Activated CD4-positive, CD25-positive, alpha-beta regulatory T cell (primary cell): ENCODE measurements at regions not wholly inside any gene's neighbourhood (a gene's known extent, or its start where the extent isn't known, plus 50 kb on each side); places are given as distances from the start of the nearest gene placed in this dataset.
A peak's percentile ranks its signal among the peaks of the same experiment; 100 is the strongest.
"Not testable (repeated sequence)": the region's sequence is repeated elsewhere in the genome, so short reads cannot be mapped to it uniquely, and the experiment has no call there.

Experiments used
- DNase-seq, 4 experiments: peaks; one replicate each; lab custom pipeline; 2025; lab: John Stamatoyannopoulos, UW

- no peak for DNase-seq
Observed at GRCh38 chr10:30732671-30733070, 103.1 kb upstream of the LYZL2 start.

DNA sequence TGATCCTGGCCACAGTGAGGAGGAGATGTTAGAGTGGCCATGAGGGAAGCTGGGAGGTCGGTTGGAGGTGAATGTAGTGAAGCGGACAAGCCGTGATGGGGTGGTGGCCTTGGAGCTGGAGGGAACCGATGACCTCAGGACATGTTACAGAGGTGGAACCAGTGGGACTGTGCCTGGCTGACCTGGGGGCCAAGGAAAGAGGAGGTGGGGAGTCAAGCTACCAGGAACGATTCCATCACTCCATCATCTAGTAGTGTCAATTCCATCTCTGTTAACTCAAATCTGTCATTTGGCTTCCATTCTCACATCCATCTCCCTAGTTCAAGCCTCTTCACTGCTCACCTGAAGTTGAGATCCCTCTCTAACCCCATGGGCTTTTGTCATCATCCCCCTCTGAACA, 102.4 kb upstream of the LYZL2 start:
- DNase-seq: no peak

DNA sequence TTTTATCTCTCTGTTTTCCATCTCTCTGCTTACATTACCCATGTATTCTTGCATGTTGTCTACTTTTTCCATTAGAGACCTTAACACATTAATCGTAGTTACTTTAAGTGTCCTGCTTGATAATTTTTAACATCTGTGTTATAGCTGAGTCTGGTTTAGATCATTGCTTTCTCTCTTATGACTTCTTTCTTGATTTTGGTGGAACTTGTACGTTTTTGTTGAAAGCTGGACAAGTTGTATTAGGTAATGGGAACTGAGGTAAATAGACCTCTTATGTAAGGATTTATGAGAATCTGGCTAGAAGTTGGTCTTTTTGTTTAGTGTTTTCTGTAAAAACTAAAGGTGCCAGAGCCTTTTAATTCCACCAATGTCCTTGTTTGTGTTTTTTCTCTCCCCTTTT, 100.8 kb upstream of the LYZL2 start:
- no peak for DNase-seq

DNA sequence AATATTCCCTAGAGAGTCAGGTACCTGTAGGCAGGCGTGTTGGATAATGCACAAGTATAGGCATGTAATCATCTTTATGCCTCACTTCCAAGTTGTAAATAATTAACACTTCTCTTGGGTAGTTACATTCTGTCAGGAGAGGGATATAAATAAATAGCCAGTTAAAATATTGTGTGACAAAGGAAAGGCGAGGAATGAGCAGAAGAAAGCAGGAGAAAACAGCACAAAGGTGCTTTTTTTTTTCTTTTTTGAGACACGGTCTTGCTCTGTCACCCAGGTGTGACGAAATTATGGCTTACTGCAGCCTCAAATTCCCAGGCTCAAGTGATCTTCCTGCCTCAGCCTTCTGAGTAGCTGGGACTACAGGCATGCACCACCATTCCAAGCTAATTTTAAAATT, 99.2 kb upstream of the LYZL2 start:
- DNase-seq: no peak

GRCh38 chr10:30728127-30728526, 98.6 kb upstream of the LYZL2 start:
- DNase-seq: no peak

- no peak for DNase-seq
Observed at GRCh38 chr10:30727524-30727923, 98.0 kb upstream of the LYZL2 start.

DNA sequence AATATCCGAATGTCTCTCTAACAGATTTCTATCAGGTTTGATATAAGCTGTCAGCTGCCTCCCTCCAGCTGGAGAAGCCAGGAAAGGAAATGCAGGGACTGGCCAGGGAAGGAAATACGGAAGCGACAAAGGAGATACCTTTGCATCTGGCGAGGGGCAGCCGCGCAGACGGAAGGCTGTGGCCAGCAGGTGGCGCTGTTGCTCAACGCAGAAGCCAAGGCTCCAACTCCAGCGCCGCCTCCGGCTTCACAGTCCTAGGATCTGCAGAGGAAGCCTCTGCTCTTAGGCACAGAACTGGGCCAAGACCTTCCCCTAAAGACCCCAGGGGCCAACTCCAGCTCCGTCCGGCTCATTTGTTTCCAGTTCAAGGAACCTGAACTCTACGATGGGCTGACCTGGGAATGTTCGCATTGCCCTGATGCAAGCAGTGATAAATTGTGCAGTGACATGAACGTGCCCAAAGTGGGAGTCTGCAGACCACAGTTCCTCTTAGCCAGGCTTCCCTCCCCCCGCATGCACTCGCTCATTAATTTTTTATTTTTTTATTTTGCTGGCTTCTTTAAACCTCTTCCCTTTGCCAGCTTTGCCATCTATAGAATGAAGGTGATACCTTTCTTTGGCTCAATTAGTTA, 97.3 kb upstream of the LYZL2 start:
- peak; percentile 63 to 84 (median 64) for DNase-seq

- no peak for DNase-seq
Observed at GRCh38 chr10:30725661-30726060, 96.1 kb upstream of the LYZL2 start.

- DNase-seq: no peak
Observed at GRCh38 chr10:30724296-30724695, 94.7 kb upstream of the LYZL2 start.

- no peak for DNase-seq
Observed at GRCh38 chr10:30722956-30723620, 93.5 kb upstream of the LYZL2 start.

DNA sequence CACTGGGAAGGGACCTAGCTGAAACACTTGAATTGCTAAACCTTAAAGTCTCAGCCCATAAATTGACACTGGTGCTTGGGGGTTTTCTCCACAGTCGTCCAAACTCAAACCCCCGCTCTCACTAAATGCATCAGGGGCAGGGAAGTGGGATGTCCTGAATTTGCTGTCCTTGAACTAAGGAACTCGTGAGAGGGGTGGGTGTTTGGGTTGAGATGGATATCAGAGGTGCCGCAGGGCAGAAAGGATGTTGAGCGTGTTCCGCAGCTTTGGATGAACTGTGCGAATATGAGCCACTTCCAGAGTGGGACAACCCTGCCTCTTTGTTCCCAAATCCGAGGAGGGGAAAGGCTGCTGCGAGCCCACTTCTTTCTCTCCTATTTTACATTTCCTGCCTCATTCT, 90.3 kb upstream of the LYZL2 start:
- DNase-seq: no peak

DNA sequence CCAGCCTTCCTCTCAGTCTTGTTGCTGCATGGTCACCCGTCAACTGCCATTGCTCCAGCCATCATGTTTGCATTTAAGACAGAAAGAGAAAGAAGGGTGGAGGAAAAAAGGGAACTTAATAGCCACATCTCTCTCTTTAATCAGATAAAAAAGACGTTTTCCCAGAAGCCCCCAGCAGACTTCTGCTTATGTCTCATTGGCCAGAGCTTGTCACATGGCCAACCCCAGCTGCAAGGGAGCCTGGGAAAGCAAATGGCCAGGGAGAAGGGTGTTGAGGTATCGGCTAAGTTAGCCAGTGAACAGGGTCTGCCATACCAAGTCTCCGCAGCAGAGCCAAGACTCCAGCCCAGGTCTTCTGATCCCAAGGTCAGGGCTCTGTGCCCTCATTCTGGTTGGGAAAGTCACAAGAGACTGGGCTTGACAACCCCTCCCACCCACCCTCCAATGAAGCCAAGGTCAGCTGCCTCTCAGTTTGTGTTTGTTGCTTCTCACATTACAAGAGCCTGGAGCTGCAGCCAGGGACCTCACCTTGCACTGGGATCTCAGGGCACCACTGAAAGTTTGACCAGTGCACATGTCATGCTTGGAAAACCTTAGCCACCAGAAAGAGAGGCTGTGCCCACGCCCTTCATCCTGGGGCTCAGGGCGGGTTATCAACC, 80.3 kb upstream of the LYZL2 start:
- no peak for DNase-seq

DNA sequence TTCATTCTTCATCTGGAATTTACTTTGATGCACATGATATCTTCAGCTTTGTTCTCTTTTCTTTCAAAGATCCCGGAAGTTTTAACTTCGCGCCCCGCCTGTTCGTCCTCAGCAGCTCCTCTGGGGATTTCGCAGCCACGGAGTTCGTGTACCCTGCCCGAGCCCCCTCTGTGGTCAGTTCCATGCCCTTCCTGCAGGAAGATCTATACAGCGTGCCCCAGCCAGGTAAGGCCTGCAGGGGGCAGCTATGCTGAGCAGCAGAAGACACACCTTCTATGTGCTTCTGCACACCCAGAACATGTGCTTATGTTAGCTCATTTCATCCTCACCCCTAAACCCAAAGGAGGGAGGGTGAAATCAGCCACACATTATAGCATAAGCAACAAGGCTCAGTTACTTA, 79.7 kb upstream of the LYZL2 start:
- DNase-seq: no peak

- DNase-seq: no peak
Observed at GRCh38 chr10:30708234-30708633, 78.7 kb upstream of the LYZL2 start.

- not testable (repeated sequence) for DNase-seq
Observed at GRCh38 chr10:30706189-30706588, 76.6 kb upstream of the LYZL2 start.

DNA sequence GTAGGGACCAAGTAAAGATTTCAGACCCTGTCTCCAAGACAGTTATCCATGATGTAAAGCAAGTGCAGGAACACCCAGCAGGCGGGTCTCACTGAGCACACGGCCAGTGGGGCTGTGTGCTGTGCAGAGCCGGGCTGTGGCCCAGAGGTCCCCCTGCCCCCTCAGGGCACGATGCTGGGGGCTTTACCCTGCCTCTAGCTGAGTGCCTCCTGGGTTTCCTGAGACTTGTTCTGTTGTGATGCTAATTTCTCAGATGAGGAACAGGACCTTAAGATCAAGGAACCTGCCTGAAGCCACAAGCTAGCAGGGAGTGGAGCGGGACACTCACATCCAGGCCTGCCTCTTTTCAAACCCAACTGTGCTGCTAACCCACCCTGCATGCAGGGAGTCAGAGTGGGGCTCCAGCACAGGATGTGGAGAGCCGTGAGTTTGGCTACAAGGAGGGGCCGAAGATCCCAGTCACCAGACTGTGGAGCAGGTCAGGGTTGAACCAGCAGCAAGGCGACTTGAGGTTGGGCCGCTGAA, 76.1 kb upstream of the LYZL2 start:
- no peak for DNase-seq

- DNase-seq: no peak
Observed at GRCh38 chr10:30705101-30705624, 75.6 kb upstream of the LYZL2 start.

DNA sequence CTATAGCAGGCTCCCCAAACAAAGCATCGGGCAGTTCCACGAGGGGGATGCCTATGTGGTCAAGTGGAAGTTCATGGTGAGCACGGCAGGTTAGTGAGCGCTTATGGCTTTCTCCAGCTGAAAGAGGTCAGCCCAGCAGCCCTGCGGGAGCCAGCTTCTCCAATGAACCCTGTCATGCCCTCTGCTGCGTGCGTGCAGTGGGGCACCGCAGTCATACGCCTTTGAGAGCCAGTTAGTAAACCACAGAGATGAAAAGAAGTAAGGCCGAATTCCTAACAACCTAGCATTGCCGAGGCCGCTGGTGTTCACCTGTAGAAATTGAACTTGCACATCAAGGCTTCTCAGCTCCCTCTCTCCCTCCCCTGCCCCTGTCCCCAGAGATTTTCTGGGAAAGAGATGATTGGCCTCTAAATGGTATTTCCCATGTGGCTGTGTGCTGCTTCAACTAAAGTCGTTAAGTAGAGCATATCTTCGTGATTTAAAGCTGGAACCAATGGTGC, 75.1 kb upstream of the LYZL2 start:
- peak in 2 of 4 experiments; percentile 9 to 21 for DNase-seq

DNA sequence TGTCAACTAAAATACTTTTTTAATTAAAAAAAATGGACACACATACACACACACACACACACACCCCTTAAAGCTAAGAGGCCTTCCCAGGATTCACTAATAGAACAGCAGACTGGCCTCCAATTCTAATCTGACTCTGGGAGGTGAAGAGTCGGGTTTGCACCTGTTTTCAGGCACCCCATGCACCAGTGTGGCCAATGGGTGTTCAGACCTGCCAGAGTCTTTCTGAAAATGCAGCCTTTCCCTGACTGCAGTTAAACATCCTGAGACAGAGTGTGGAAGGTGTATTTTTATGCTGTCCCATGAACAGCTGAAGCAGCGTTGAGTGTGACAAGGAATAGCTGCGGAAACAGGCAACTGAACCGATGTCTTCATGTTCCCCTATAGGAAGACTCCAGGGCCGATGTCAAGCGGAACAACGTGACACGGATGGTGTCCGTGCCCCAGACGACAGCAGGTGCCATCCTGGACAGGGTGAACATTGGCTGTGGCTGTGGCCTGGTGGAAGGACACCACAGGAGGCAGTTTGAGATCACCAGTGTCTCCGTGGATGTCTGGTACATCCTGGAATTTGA, 74.6 kb upstream of the LYZL2 start:
- DNase-seq: no peak

DNA sequence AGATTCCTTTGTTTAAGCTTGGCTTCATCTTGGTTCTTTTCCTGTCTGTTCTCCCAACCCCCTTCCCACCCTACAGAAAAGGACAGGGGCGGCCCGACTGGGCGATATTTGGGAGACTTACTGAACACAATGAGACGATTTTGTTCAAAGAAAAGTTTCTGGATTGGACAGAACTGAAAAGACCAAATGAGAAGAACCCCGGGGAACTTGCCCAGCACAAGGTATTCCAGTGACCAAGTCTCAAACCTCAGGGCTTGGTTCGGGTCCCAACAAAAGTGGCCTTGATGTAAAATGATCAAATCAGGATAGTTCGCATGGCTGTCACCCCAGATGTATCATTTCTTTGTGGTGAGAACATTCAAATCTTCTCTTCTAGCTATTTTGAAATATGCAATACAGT, 73.9 kb upstream of the LYZL2 start:
- not testable (repeated sequence) for DNase-seq

DNA sequence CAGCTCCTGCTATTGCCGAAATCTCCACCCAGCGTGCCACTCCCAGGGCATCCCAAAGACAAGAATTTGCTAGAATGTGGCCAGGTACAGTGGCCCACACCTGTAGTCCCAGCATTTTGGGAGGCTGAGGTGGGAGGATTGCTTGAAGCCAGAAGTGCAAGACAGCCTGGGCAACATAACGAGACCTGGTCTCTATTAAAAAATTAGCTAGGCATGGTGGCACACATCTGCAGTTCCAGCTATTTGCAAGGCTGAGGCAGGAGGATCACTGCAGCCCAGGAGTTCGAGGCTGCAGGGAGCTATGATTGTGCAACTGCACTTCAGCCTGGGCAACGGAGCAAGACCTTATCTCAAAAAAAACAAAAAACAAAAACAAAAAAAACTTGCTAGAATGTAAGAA, 73.3 kb upstream of the LYZL2 start:
- DNase-seq: no peak

DNA sequence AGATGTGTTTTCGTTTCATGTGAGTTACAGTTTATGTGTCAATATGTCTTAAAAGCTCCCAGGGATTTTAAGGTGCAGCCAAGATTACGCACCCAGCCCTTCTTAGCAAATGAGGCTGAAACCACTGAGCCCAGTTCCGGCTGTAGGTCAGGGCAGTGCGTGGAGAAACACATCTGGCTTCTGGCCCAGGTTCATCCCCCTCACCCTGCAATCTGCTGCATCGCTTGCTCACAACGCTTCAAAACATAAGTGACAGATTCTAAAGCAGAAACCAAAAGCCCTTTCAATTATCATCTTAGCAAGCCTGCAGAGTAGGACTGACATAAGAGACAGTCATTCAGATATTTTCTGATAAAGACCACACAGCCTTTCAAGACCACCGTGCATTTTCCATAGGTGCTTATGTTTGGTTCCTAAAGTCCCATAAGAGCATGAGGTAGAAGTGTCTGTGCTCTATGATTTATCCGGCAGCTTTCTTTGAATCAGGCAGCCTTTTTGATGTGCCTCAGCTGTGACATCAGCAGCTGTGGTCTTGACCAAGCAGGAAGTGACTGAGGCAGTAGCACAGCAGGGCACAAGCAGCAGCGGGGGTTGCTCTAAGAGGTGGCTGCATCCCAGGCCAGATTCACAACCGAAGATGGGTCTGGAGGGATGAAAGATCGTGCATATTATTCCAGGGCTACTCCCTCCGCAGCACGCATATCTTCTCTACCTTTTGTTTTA, 72.1 kb upstream of the LYZL2 start:
- DNase-seq: peak; percentile 30 to 47 (median 38)
